Activated T-helper 1 cell treated with anti-CD3 and anti-CD28 coated beads, Interleukin-12 subunit alpha, Interleukin-12 subunit beta, Interleukin-2, Interleukin-4 antibody, amounts not matched to agents 30 ng/mL and 10 ng/mL and 1 ng/mL, durations not matched to agents 14 hours and 24 hours and 36 hours (primary cell): ENCODE measurements at regions not wholly inside any gene's neighbourhood (a gene's known extent, or its start where the extent isn't known, plus 50 kb on each side); places are given as distances from the start of the nearest gene placed in this dataset.

Experiments
- DNase-seq: peaks from one replicate; pipeline ENCODE4 v3.0.0; 2021; ENCODE audit warnings: low spot score
- H3K27ac Mint-ChIP-seq: one replicate; pipeline ENCODE4 v1.8.0; 2021; ENCODE audit warnings: mild to moderate bottlenecking, mixed read lengths
- H3K27me3 Mint-ChIP-seq: one replicate; pipeline ENCODE4 v1.8.0; 2022; ENCODE audit warnings: mild to moderate bottlenecking, moderate library complexity, mixed read lengths; ENCODE audit not compliant: insufficient read depth
- H3K36me3 Mint-ChIP-seq: one replicate; pipeline ENCODE4 v1.8.0; 2021; ENCODE audit warnings: low read depth, mixed read lengths
- H3K4me1 Mint-ChIP-seq: one replicate; pipeline ENCODE4 v1.8.0; 2021; ENCODE audit warnings: low read depth, mixed read lengths
- H3K4me3 Mint-ChIP-seq: one replicate; pipeline ENCODE4 v1.8.0; 2021; ENCODE audit warnings: mild to moderate bottlenecking, moderate library complexity, mixed read lengths
- H3K9me3 Mint-ChIP-seq: one replicate; pipeline ENCODE4 v1.8.0; 2021; ENCODE audit warnings: mixed read lengths
- intact Hi-C: fragments of 100-400 bp; cut with micrococcal nuclease; formaldehyde crosslinking; loops from one replicate; pipeline ENCODE4 v1.15.1; 2024

- intact Hi-C loops, result no loop called here
- H3K4me1 Mint-ChIP-seq, result peaks cover 7% of the 10 kb centered on the region
- H3K9me3 Mint-ChIP-seq, result no peaks in the 10 kb centered on the region
- H3K27me3 Mint-ChIP-seq, result peaks cover 10% of the 10 kb centered on the region
- no peak for DNase-seq
- H3K4me3 Mint-ChIP-seq, result no peak overlapping the region
- H3K36me3 Mint-ChIP-seq, result no peaks in the 10 kb centered on the region
- no peak overlapping the region for H3K27ac Mint-ChIP-seq
Measured at GRCh38 chr16:48105976-48106375, 49.8 kb downstream of the ABCC12 start.

- Mint-ChIP-seq H3K4me1 (peaks cover 12% of the 10 kb centered on the region), H3K9me3 (no peaks in the 10 kb centered on the region), H3K4me3 (no peak overlapping the region), H3K27me3 (peaks cover 6% of the 10 kb centered on the region), H3K36me3 (no peaks in the 10 kb centered on the region), H3K27ac (no peak overlapping the region)
- intact Hi-C loops, result no loop called here
- DNase-seq, result no peak
Measured at GRCh38 chr16:48105456-48105855, 50.3 kb downstream of the ABCC12 start.

GRCh38 chr16:48103591-48103990 lies 52.2 kb downstream of the ABCC12 start:
- DNase-seq, result no peak
- H3K4me3 Mint-ChIP-seq, result no peak overlapping the region
- intact Hi-C loops, result no loop called here
- H3K27me3 Mint-ChIP-seq, result peaks cover 1% of the 10 kb centered on the region
- no peak overlapping the region for H3K27ac Mint-ChIP-seq
- H3K36me3 Mint-ChIP-seq, result no peaks in the 10 kb centered on the region
- H3K9me3 Mint-ChIP-seq, result no peaks in the 10 kb centered on the region
- H3K4me1 Mint-ChIP-seq, result peaks cover 12% of the 10 kb centered on the region

DNA sequence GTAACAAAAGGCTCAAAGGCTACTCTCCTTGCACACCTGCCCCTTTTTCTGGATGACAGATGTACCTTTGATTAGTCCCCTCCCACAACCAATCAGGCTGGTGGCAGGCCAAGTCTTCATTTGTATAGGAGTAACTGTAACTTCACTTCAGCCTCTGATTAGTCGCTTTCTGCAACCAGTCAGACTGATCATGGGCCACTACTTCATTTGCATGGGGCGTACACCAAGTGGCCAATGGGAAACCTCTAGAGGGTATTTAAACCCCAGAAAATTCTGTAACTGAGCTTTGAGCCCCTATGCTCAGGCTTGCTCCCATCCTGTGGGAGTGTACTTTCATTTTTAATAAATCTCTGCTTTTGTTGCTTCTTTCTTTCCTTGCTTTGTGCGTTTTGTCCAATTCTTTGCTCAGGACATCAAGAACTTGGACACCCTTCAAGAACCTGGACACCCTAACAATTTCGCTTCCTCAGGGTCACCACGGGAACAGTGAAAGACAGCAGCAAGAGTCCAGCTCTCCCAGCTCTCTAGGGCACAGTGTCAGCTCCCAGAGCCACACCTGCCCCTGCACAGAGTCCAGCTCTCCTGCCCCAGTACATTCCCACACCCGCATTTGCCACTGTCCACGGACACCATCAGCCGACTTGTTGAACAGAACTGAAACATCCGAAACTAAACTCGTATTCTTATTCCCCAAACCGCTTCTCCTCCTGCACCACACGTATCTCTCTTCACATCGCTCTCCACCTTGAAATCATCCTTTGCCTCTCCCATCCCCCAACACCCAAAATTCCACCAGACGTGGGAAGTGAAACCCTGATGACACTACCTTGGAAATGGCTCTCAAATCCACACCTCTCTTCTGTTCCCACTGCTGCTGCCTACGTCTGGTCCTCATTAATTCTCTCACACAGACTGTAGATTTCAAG lies 53.4 kb downstream of the ABCC12 start:
- Mint-ChIP-seq H3K27ac (no peak overlapping the region), H3K9me3 (no peaks in the 10 kb centered on the region), H3K4me1 (peaks cover 12% of the 10 kb centered on the region), H3K27me3 (peaks cover 1% of the 10 kb centered on the region), H3K4me3 (no peak overlapping the region), H3K36me3 (no peaks in the 10 kb centered on the region)
- intact Hi-C loops, result no loop called here
- DNase-seq, result no peak

DNA sequence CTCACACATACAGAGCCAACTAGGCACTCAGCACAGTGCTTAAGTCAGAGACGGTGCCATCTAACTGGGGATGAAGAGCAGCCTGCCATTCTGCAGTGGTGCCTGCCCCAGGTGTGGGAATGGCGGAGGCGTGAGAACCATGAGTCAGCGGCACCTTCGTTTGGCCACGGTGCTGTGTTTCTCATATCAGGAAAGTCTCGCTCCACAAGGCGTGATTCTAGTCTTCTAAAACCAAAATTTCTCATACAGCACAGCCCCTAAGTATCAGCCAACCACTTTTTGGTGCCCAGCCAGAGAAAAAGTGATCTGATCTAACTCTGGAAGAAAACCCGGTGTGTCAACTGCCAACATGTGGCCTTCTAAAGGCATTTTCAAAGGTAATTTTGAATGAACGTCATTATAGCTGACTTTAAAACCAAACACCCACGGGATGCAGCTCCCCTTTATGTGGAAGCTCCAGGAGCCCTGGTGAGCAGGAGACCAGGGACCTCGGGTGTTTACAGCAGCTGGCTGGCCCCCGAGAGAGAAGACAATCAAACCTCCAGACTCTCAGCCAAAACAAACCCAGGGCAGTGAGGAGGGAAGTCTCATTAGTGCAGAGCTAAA lies 54.6 kb downstream of the ABCC12 start:
- H3K4me1 Mint-ChIP-seq, result peaks cover 12% of the 10 kb centered on the region
- H3K27me3 Mint-ChIP-seq, result peaks cover 1% of the 10 kb centered on the region
- no peak overlapping the region for H3K4me3 Mint-ChIP-seq
- H3K27ac Mint-ChIP-seq, result no peak overlapping the region
- no peaks in the 10 kb centered on the region for H3K9me3 Mint-ChIP-seq
- intact Hi-C loops, result loop anchor here (1.0 kb wide), 1 partner anchor 22 kb away; no protein-coding TSS in a partner anchor
- no peak for DNase-seq
- no peaks in the 10 kb centered on the region for H3K36me3 Mint-ChIP-seq

GRCh38 chr16:48099455-48099854 lies 56.3 kb downstream of the ABCC12 start:
- intact Hi-C loops, result no loop called here
- DNase-seq, result no peak
- Mint-ChIP-seq H3K27me3 (peaks cover 5% of the 10 kb centered on the region), H3K4me1 (peaks cover 12% of the 10 kb centered on the region), H3K4me3 (no peak overlapping the region), H3K9me3 (no peaks in the 10 kb centered on the region), H3K36me3 (no peaks in the 10 kb centered on the region), H3K27ac (no peak overlapping the region)

GRCh38 chr16:48098472-48098871 lies 57.3 kb downstream of the ABCC12 start:
- Mint-ChIP-seq H3K27ac (no peak overlapping the region), H3K27me3 (peaks cover 8% of the 10 kb centered on the region), H3K4me3 (no peak overlapping the region), H3K9me3 (no peaks in the 10 kb centered on the region), H3K36me3 (no peaks in the 10 kb centered on the region), H3K4me1 (peaks cover 12% of the 10 kb centered on the region)
- DNase-seq, result no peak
- intact Hi-C loops, result no loop called here

DNA sequence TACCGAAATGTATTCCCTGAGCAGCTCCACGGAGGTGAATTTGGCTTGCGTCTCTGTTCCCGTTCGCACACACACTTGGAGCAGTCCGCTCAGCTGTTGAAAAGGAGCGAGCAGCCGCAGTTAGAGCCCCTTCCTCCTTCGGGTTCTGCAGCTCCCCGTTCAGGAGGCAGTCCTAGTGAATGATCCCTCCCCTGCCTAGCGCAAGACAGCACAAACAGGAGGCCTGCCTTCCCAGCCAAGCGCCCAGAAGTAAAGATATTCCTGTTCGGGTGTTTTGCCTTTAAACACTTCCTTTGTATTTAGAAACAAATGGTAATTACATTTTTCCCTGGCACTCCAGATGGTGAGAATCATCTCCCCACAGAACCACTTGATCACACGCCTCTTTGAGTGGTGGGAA lies 64.7 kb downstream of the ABCC12 start:
- no peaks in the 10 kb centered on the region for H3K4me1 Mint-ChIP-seq
- no peak overlapping the region for H3K27ac Mint-ChIP-seq
- H3K4me3 Mint-ChIP-seq, result no peak overlapping the region
- DNase-seq, result no peak
- H3K36me3 Mint-ChIP-seq, result no peaks in the 10 kb centered on the region
- H3K9me3 Mint-ChIP-seq, result no peaks in the 10 kb centered on the region
- intact Hi-C loops, result no loop called here
- H3K27me3 Mint-ChIP-seq, result peaks cover 13% of the 10 kb centered on the region

DNA sequence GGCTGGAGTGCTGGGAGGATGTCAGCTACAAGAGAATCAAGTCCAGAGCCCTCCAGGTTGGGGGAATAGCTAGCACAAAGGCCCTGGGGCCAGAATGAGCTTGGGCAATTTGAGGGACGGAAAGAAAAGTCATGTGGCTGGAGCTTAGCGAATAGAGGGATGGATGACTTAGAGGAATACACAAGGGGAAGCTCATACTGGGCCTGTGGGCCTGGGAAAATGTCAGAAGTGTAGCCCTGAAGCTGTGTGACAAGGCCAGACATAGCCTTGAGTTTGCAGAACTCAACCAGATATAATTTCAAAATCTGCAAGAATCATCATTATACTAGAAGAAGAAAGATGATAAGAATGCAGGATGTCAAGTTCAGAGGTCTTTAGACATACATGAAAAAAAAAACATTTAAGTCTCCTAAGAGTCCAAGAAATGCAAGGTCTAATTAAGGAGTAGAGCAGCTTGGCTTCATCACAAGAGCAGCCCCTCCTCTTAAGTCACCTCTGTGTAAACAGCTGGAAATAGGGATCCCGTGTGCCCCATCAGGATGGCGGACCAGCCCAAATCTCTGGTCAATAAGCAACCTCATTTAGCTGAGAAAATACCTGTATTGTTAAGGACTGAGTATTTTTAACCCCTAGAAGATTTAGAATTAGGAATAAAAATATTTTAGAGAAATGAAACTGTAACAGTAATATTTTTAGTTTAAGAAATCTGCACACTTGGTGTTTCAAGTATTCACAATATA lies 66.6 kb downstream of the ABCC12 start:
- Mint-ChIP-seq H3K27me3 (peaks cover 10% of the 10 kb centered on the region), H3K36me3 (no peaks in the 10 kb centered on the region), H3K27ac (no peak overlapping the region), H3K4me3 (no peak overlapping the region), H3K4me1 (no peaks in the 10 kb centered on the region), H3K9me3 (no peaks in the 10 kb centered on the region)
- intact Hi-C loops, result no loop called here
- DNase-seq, result no peak

GRCh38 chr16:48087639-48088038 lies 68.2 kb downstream of the ABCC12 start:
- Mint-ChIP-seq H3K36me3 (no peaks in the 10 kb centered on the region), H3K27ac (no peak overlapping the region), H3K9me3 (no peaks in the 10 kb centered on the region), H3K27me3 (peaks cover 6% of the 10 kb centered on the region), H3K4me3 (no peak overlapping the region), H3K4me1 (no peaks in the 10 kb centered on the region)
- DNase-seq, result no peak
- intact Hi-C loops, result no loop called here

- DNase-seq, result no peak
- Mint-ChIP-seq H3K4me1 (no peaks in the 10 kb centered on the region), H3K27ac (no peak overlapping the region), H3K27me3 (peaks cover 6% of the 10 kb centered on the region), H3K36me3 (no peaks in the 10 kb centered on the region), H3K4me3 (no peak overlapping the region), H3K9me3 (no peaks in the 10 kb centered on the region)
- intact Hi-C loops, result no loop called here
Measured at GRCh38 chr16:48086422-48086821, 69.4 kb downstream of the ABCC12 start.

DNA sequence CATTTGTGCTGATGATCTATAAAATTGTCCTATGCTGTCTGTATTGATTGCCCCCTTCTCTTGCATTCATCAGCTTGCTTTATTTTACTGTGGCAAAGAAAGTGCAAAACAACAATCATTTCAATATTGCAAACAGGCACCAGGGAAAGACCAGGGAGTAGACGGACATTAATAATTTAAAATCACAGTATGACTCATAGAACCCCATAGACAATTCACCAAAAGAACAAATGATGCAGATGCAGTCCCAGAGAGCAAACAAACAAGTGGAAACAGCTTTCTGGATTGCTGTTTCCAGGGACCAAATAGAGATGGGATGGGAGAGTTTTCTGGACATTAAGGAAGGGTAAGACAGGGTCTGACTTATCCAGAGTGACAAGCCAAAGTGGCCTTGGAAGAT lies 70.1 kb downstream of the ABCC12 start:
- no peak overlapping the region for H3K27ac Mint-ChIP-seq
- H3K4me3 Mint-ChIP-seq, result no peak overlapping the region
- intact Hi-C loops, result no loop called here

DNA sequence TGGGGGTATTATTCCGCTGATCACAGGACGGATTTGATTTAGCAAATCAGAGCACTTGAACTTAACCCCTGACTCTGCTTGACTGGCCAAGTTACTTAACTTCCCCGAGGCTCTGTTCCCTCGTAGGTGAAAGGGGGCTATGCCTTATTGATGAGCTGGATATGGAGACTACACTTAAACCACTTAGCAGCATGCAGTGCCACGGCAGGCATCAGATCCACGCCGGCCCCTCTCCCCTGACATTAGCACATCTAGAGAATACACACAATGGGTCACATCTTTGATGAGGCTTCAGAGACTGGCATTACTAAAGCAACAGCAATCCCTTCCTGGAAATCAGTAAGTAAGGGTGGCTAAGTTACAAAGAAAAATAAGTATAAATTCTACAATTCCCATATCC lies 71.0 kb downstream of the ABCC12 start:
- DNase-seq, result no peak
- Mint-ChIP-seq H3K4me1 (no peaks in the 10 kb centered on the region), H3K9me3 (no peaks in the 10 kb centered on the region), H3K27me3 (peaks cover 6% of the 10 kb centered on the region), H3K27ac (no peak overlapping the region), H3K36me3 (no peaks in the 10 kb centered on the region), H3K4me3 (no peak overlapping the region)
- intact Hi-C loops, result no loop called here

More for the DNA sequence above, 70.1 kb downstream of the ABCC12 start:
- Mint-ChIP-seq H3K36me3 (no peaks in the 10 kb centered on the region), H3K4me1 (no peaks in the 10 kb centered on the region), H3K9me3 (no peaks in the 10 kb centered on the region), H3K27me3 (peaks cover 6% of the 10 kb centered on the region)
- DNase-seq, result no peak
